Vagina (tissue), 2 donors: ENCODE measurements at regions not wholly inside any gene's neighbourhood (a gene's known extent, or its start where the extent isn't known, plus 50 kb on each side); places are given as distances from the start of the nearest gene placed in this dataset.

Experiments used
- DNase-seq, 2 donors: peaks; one replicate each; pipeline ENCODE4 v3.0.0-alpha.2; 2017; ENCODE audit errors: extremely low spot score in 2 of 2
- H3K27ac ChIP-seq: fragments of 200-600 bp; sonication (generic); one replicate; pipeline ENCODE4 v1.5.1; 2019
- H3K27me3 ChIP-seq: fragments of 200-600 bp; sonication (generic); one replicate; pipeline ENCODE4 v1.5.1; 2019
- H3K36me3 ChIP-seq, 2 donors: fragments of 200-600 bp; sonication (generic); one replicate each; pipeline ENCODE4 v1.5.1; 2017 to 2019
- H3K4me1 ChIP-seq: fragments of 200-600 bp; sonication (generic); one replicate; pipeline ENCODE4 v1.5.1; 2019
- H3K4me3 ChIP-seq, 2 donors: fragments of 200-600 bp; sonication (generic); 1 replicate in 1 of 2; 2 replicates in 1 of 2; pipeline ENCODE4 v1.5.1; 2016 to 2019
- H3K9me3 ChIP-seq: fragments of 200-600 bp; sonication (generic); one replicate; pipeline ENCODE4 v1.5.1; 2019
- CTCF ChIP-seq, 3 experiments: fragments of 450-650 bp in 2 of 3; fragments of 200-600 bp in 1 of 3; sonication (generic) in 1 of 3; IDR thresholded peaks; one replicate each; pipeline ENCODE4 v1.5.1; 2017 to 2019; ENCODE audit warnings: antibody characterized with exemption in 3 of 3, mild to moderate bottlenecking in 2 of 3, moderate library complexity in 2 of 3
- POLR2A ChIP-seq, 2 donors: fragments of 450-650 bp; IDR thresholded peaks; one replicate each; pipeline ENCODE4 v1.6.1; 2017; ENCODE audit warnings: antibody characterized with exemption in 2 of 2, mild to moderate bottlenecking in 2 of 2, moderate library complexity in 2 of 2
- POLR2AphosphoS5 ChIP-seq, 2 donors: sonication (generic); formaldehyde crosslinking; IDR thresholded peaks; one replicate each; pipeline ENCODE4 v1.9.0; 2017; ENCODE audit warnings: antibody characterized with exemption in 2 of 2, mild to moderate bottlenecking in 2 of 2, low read depth in 1 of 2; ENCODE audit not compliant: insufficient read depth in 1 of 2
- intact Hi-C: fragments of 100-400 bp; cut with DNase I; formaldehyde crosslinking; loops from one replicate; pipeline ENCODE4 v1.15.1; 2023

GRCh38 chr16:13427943-13428342 is 492.0 kb upstream of the ERCC4 start:
- TF ChIP-seq CTCF (IDR thresholded peaks at IDR 0.05) (no peak), POLR2AphosphoS5 (IDR thresholded peaks at IDR 0.05; ENCODE audit: insufficient read depth in 1 of 2, low read depth in 1 of 2) (no peak), POLR2A (IDR thresholded peaks at IDR 0.05) (no peak)
- no peak for DNase-seq
- intact Hi-C loops, result no loop called here

GRCh38 chr16:13429416-13429815 is 490.5 kb upstream of the ERCC4 start:
- no peaks in the 10 kb centered on the region for H3K9me3 ChIP-seq
- no peak for TF ChIP-seq POLR2A (IDR thresholded peaks at IDR 0.05)
- no peak for TF ChIP-seq CTCF (IDR thresholded peaks at IDR 0.05)
- TF ChIP-seq POLR2AphosphoS5 (IDR thresholded peaks at IDR 0.05; ENCODE audit: insufficient read depth in 1 of 2, low read depth in 1 of 2), result no peak
- no peaks in the 10 kb centered on the region for H3K27me3 ChIP-seq
- intact Hi-C loops, result no loop called here
- H3K27ac ChIP-seq, result no peak overlapping the region
- no peaks in the 10 kb centered on the region for H3K36me3 ChIP-seq
- no peaks in the 10 kb centered on the region for H3K4me1 ChIP-seq
- no peak overlapping the region for H3K4me3 ChIP-seq
- no peak for DNase-seq

More at GRCh38 chr16:13427943-13428342, 492.0 kb upstream of the ERCC4 start:
- Histone ChIP-seq H3K9me3 (no peaks in the 10 kb centered on the region), H3K4me1 (no peaks in the 10 kb centered on the region), H3K36me3 (no peaks in the 10 kb centered on the region), H3K4me3 (no peak overlapping the region), H3K27ac (no peak overlapping the region), H3K27me3 (no peaks in the 10 kb centered on the region)

GRCh38 chr16:13435415-13435814 is 484.5 kb upstream of the ERCC4 start:
- Histone ChIP-seq H3K9me3 (no peaks in the 10 kb centered on the region), H3K4me3 (no peak overlapping the region), H3K27ac (no peak overlapping the region), H3K4me1 (no peaks in the 10 kb centered on the region), H3K36me3 (no peaks in the 10 kb centered on the region), H3K27me3 (no peaks in the 10 kb centered on the region)
- TF ChIP-seq CTCF (IDR thresholded peaks at IDR 0.05), result no peak
- TF ChIP-seq POLR2AphosphoS5 (IDR thresholded peaks at IDR 0.05; ENCODE audit: insufficient read depth in 1 of 2, low read depth in 1 of 2), result no peak
- no peak for TF ChIP-seq POLR2A (IDR thresholded peaks at IDR 0.05)
- intact Hi-C loops, result no loop called here
- DNase-seq, result no peak

GRCh38 chr16:13435873-13436474 is 484.0 kb upstream of the ERCC4 start:
- intact Hi-C loops, result no loop called here
- no peaks in the 10 kb centered on the region for H3K9me3 ChIP-seq
- H3K4me1 ChIP-seq, result no peaks in the 10 kb centered on the region
- TF ChIP-seq CTCF (IDR thresholded peaks at IDR 0.05), result no peak
- no peak for TF ChIP-seq POLR2AphosphoS5 (IDR thresholded peaks at IDR 0.05; ENCODE audit: insufficient read depth in 1 of 2, low read depth in 1 of 2)
- TF ChIP-seq POLR2A (IDR thresholded peaks at IDR 0.05), result no peak
- no peaks in the 10 kb centered on the region for H3K27me3 ChIP-seq
- no peak for DNase-seq
- H3K36me3 ChIP-seq, result no peaks in the 10 kb centered on the region
- H3K27ac ChIP-seq, result no peak overlapping the region
- no peak overlapping the region for H3K4me3 ChIP-seq

- intact Hi-C loops, result no loop called here
- TF ChIP-seq POLR2AphosphoS5 (IDR thresholded peaks at IDR 0.05; ENCODE audit: insufficient read depth in 1 of 2, low read depth in 1 of 2) (no peak), CTCF (IDR thresholded peaks at IDR 0.05) (no peak), POLR2A (IDR thresholded peaks at IDR 0.05) (no peak)
- Histone ChIP-seq H3K27ac (no peak overlapping the region), H3K4me1 (no peaks in the 10 kb centered on the region), H3K9me3 (no peaks in the 10 kb centered on the region), H3K27me3 (no peaks in the 10 kb centered on the region), H3K36me3 (no peaks in the 10 kb centered on the region), H3K4me3 (no peak overlapping the region)
- no peak for DNase-seq
Observed at GRCh38 chr16:13436641-13437412, 483.1 kb upstream of the ERCC4 start.
